ENCODE measurements at regions not wholly inside any gene's neighbourhood (a gene's known extent, or its start where the extent isn't known, plus 50 kb on each side); places are given as distances from the start of the nearest gene placed in this dataset.

DNA sequence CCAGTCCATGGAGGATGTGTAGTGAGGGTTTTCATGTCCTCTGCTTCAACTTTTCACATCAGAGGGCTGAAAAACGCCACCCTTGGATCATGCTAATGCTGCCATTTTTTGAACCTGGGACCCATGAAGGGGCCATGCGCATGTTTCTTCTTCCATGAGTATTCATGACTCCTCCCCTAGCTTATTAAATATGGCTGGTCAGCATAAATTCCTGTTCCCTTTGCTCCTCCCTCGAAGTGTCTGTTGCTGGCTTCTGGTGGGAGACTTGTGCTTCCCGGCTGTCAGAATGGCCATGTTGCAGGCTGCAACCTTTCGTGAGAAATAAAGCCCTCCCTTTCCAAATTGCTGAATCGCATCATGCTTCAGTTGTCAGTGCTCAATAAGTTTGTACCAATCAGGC, 711.2 kb upstream of the KIRREL3 start:
- no TSS peak for BruUV-seq (replicated peaks)
- in situ Hi-C loops (cut with MboI) (no loop called here), intact Hi-C loops (cut with micrococcal nuclease; ENCODE audit: unreplicated experiment) (no loop called here)
- ChIA-PET RAD21 (ENCODE audit: unreplicated experiment) (no interaction called here), CTCF (no interaction called here), POLR2A (no interaction called here), SMC1A (ENCODE audit: uncharacterized antibody, unreplicated experiment) (no interaction called here)
- Histone ChIP-seq H3K4me2 (ENCODE audit: control insufficient read depth, insufficient read depth) (no peak overlapping the region), H4K20me1 (ENCODE audit: control insufficient read depth, insufficient read depth) (no peaks in the 10 kb centered on the region), H3K9me3 (replicated peaks; ENCODE audit: control insufficient read depth, insufficient read depth, low read length) (no peaks in the 10 kb centered on the region), H3K4me3 (no peak overlapping the region), H3K4me1 (ENCODE audit: control insufficient read depth, insufficient read depth, low read length) (no peaks in the 10 kb centered on the region), H2AFZ (ENCODE audit: control insufficient read depth, low read depth, low read length) (no peak overlapping the region), H3K27ac (ENCODE audit: control insufficient read depth, insufficient read depth) (no peak overlapping the region), H3K36me3 (ENCODE audit: control insufficient read depth in 2 of 2, insufficient read depth in 2 of 2, low read length in 1 of 2) (no peaks in the 10 kb centered on the region), H3K9ac (ENCODE audit: control insufficient read depth, insufficient read depth, low read length) (no peak overlapping the region), H3K79me2 (ENCODE audit: control insufficient read depth, insufficient read depth, low read length) (no peaks in the 10 kb centered on the region), H3K27me3 (replicated peaks in 1 of 2; ENCODE audit: control insufficient read depth in 2 of 2, insufficient read depth in 2 of 2, low read length in 1 of 2) (no peaks in the 10 kb centered on the region)
- WGBS (ENCODE audit: insufficient coverage, insufficient replicate concordance, low lambda C conversion rate, missing lambda C conversion rate): 48% methylated on average over 6 of the region's 6 CpGs
- FAIRE-seq (no peak), ATAC-seq (no peak), DNase-seq (ENCODE audit: low read depth, low spot score) (no peak)
- TF ChIP-seq, protein P1, sequence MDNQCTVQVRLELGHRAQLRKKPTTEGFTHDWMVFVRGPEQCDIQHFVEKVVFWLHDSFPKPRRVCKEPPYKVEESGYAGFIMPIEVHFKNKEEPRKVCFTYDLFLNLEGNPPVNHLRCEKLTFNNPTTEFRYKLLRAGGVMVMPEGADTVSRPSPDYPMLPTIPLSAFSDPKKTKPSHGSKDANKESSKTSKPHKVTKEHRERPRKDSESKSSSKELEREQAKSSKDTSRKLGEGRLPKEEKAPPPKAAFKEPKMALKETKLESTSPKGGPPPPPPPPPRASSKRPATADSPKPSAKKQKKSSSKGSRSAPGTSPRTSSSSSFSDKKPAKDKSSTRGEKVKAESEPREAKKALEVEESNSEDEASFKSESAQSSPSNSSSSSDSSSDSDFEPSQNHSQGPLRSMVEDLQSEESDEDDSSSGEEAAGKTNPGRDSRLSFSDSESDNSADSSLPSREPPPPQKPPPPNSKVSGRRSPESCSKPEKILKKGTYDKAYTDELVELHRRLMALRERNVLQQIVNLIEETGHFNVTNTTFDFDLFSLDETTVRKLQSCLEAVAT (IDR thresholded peaks at IDR 0.05): no peak
- TF ChIP-seq POLR2AphosphoS2 (IDR thresholded peaks at IDR 0.05; ENCODE audit: low read depth, low read length) (no peak), NR2C1 (IDR thresholded peaks at IDR 0.05) (no peak)

DNA sequence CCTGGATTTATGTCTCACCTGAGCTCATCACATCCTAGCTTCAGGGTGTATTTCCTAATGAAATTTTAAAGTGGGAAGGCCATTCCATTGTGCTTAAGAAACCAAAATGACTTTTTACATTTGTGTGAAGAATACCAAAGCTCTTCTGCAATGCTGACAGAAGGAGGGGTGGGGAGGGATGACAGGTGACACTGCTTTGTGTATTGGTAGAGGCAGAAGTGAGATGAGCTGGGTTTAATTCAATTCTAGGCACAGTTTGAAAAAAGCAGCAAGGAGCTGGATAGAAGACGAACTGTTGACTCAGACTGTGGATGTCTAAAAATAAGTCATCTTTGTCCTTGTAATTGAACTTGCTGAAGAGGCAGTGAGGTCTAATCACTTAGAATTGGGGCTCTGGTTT, 710.3 kb upstream of the KIRREL3 start:
- intact Hi-C loops (cut with micrococcal nuclease; ENCODE audit: unreplicated experiment): no loop called here
- ChIA-PET POLR2A (no interaction called here), CTCF (no interaction called here), SMC1A (ENCODE audit: uncharacterized antibody, unreplicated experiment) (no interaction called here), RAD21 (ENCODE audit: unreplicated experiment) (no interaction called here)
- Histone ChIP-seq H3K4me2 (ENCODE audit: control insufficient read depth, insufficient read depth) (no peak overlapping the region), H3K9me3 (replicated peaks; ENCODE audit: control insufficient read depth, insufficient read depth, low read length) (no peaks in the 10 kb centered on the region), H3K36me3 (ENCODE audit: control insufficient read depth in 2 of 2, insufficient read depth in 2 of 2, low read length in 1 of 2) (no peaks in the 10 kb centered on the region), H3K27ac (ENCODE audit: control insufficient read depth, insufficient read depth) (no peak overlapping the region), H3K9ac (ENCODE audit: control insufficient read depth, insufficient read depth, low read length) (no peak overlapping the region), H3K79me2 (ENCODE audit: control insufficient read depth, insufficient read depth, low read length) (no peaks in the 10 kb centered on the region), H4K20me1 (ENCODE audit: control insufficient read depth, insufficient read depth) (no peaks in the 10 kb centered on the region), H3K4me1 (ENCODE audit: control insufficient read depth, insufficient read depth, low read length) (no peaks in the 10 kb centered on the region), H3K4me3 (no peak overlapping the region), H2AFZ (ENCODE audit: control insufficient read depth, low read depth, low read length) (no peak overlapping the region), H3K27me3 (replicated peaks in 1 of 2; ENCODE audit: control insufficient read depth in 2 of 2, insufficient read depth in 2 of 2, low read length in 1 of 2) (no peaks in the 10 kb centered on the region)
- no TSS peak for BruUV-seq (replicated peaks)
- DNase-seq (ENCODE audit: low read depth, low spot score): no peak
- ATAC-seq: no peak
- in situ Hi-C loops (cut with MboI): no loop called here
- 0% methylated on average over 1 of the region's 1 CpG for WGBS (ENCODE audit: insufficient coverage, insufficient replicate concordance, low lambda C conversion rate, missing lambda C conversion rate)
- no peak for FAIRE-seq
- TF ChIP-seq TCF7 (IDR thresholded peaks at IDR 0.05; ENCODE audit: borderline replicate concordance) (no peak), SPI1 (IDR thresholded peaks at IDR 0.05; ENCODE audit: borderline replicate concordance, insufficient read depth, low read depth, low read length) (no peak), SMAD5 (IDR thresholded peaks at IDR 0.05; ENCODE audit: low read depth) (no peak), IKZF2 (IDR thresholded peaks at IDR 0.05) (no peak), PAX5 (IDR thresholded peaks at IDR 0.05; ENCODE audit: borderline replicate concordance, low read depth, low read length) (no peak), NR2F1 (conservative IDR thresholded peaks at IDR 0.05) (no peak), SREBF1 (IDR thresholded peaks at IDR 0.05; ENCODE audit: low read length) (no peak), CREB1 (IDR thresholded peaks at IDR 0.05; ENCODE audit: low read depth) (no peak)
- TF ChIP-seq, protein P2, sequence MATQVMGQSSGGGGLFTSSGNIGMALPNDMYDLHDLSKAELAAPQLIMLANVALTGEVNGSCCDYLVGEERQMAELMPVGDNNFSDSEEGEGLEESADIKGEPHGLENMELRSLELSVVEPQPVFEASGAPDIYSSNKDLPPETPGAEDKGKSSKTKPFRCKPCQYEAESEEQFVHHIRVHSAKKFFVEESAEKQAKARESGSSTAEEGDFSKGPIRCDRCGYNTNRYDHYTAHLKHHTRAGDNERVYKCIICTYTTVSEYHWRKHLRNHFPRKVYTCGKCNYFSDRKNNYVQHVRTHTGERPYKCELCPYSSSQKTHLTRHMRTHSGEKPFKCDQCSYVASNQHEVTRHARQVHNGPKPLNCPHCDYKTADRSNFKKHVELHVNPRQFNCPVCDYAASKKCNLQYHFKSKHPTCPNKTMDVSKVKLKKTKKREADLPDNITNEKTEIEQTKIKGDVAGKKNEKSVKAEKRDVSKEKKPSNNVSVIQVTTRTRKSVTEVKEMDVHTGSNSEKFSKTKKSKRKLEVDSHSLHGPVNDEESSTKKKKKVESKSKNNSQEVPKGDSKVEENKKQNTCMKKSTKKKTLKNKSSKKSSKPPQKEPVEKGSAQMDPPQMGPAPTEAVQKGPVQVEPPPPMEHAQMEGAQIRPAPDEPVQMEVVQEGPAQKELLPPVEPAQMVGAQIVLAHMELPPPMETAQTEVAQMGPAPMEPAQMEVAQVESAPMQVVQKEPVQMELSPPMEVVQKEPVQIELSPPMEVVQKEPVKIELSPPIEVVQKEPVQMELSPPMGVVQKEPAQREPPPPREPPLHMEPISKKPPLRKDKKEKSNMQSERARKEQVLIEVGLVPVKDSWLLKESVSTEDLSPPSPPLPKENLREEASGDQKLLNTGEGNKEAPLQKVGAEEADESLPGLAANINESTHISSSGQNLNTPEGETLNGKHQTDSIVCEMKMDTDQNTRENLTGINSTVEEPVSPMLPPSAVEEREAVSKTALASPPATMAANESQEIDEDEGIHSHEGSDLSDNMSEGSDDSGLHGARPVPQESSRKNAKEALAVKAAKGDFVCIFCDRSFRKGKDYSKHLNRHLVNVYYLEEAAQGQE (IDR thresholded peaks at IDR 0.05; ENCODE audit: low read depth, low read length): no peak
- TF ChIP-seq, protein P3, sequence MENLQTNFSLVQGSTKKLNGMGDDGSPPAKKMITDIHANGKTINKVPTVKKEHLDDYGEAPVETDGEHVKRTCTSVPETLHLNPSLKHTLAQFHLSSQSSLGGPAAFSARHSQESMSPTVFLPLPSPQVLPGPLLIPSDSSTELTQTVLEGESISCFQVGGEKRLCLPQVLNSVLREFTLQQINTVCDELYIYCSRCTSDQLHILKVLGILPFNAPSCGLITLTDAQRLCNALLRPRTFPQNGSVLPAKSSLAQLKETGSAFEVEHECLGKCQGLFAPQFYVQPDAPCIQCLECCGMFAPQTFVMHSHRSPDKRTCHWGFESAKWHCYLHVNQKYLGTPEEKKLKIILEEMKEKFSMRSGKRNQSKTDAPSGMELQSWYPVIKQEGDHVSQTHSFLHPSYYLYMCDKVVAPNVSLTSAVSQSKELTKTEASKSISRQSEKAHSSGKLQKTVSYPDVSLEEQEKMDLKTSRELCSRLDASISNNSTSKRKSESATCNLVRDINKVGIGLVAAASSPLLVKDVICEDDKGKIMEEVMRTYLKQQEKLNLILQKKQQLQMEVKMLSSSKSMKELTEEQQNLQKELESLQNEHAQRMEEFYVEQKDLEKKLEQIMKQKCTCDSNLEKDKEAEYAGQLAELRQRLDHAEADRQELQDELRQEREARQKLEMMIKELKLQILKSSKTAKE (IDR thresholded peaks at IDR 0.05; ENCODE audit: low read depth, poor library complexity, severe bottlenecking): no peak

Data from GM12878 (cell line).